Posterior cingulate gyrus (tissue), 11 donors: ENCODE measurements at regions not wholly inside any gene's neighbourhood (a gene's known extent, or its start where the extent isn't known, plus 50 kb on each side); places are given as distances from the start of the nearest gene placed in this dataset.
A peak's percentile ranks its signal among the peaks of the same experiment; 100 is the strongest.
"Not testable (repeated sequence)": the region's sequence is repeated elsewhere in the genome, so short reads cannot be mapped to it uniquely, and the experiment has no call there.

Experiments
- DNase-seq, 10 donors: peaks; one replicate each; pipeline versions ENCODE4 v3.0.0 to v3.0.0-alpha.2; 2020 to 2021; ENCODE audit warnings: mixed read lengths in 3 of 10
- intact Hi-C: fragments of 100-400 bp; cut with DNase I; formaldehyde crosslinking; loops from one replicate; pipeline ENCODE4 v1.15.1; 2023

DNA sequence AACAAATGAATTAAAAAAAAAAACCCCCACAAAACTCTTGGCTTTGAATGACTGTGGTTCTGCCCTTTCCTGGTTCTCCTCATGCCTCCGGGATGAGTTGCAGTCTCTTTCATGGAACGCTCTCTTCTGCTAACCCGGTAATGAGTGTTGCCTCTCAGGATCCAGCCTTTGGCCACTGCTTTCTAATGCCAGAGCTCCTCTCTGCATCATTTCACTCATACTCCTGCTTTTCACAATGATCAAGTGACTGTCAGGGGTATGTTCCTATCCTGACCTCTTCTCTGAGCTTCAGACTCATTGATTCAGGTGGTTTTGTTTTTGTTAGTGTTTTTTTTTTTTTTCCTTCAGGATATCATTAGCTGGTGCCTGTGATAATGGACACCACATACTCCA, 230.2 kb downstream of the OPA1 start:
- DNase-seq, intact Hi-C loops: not testable (repeated sequence)

DNA sequence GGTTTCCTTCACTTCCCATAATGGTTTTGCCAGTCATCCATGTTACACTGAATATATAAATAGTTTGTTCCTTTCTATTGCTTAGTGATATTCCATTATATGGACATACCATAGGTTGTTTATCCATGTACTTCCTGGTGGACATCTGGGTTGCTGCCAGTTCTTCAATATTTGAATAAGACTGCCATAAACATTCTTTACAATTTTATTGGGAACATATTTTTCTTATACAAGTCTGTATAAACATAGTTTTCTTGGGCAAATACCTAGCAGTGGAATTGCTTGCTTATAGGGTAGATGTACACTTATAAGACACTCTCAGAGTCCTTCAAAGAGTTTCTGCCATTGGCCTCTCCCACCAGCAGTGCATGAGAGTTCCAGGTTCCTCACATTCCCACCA, 231.4 kb downstream of the OPA1 start:
- no peak for DNase-seq
- intact Hi-C loops = no loop called here

DNA sequence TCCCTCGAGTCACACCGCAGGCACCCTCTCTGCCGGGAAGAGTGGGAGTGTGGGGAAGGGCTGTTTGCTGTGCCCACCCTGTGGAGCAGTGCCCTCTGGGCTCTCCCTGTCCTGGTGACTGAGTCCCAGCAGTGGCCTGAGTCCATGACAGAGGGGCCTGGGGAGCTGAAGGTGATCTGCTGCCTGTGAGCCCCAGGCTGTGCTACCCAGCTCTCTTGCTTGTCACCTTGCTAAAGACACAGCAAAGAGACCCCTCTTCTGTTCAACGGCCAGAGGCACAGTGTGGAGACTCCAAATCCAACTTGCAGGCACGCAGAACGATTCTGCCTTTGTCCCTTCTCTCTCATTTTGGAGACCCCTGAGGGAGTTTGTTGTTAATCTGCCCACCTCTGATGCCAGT, 232.6 kb downstream of the OPA1 start:
- intact Hi-C loops = no loop called here
- no peak for DNase-seq

DNA sequence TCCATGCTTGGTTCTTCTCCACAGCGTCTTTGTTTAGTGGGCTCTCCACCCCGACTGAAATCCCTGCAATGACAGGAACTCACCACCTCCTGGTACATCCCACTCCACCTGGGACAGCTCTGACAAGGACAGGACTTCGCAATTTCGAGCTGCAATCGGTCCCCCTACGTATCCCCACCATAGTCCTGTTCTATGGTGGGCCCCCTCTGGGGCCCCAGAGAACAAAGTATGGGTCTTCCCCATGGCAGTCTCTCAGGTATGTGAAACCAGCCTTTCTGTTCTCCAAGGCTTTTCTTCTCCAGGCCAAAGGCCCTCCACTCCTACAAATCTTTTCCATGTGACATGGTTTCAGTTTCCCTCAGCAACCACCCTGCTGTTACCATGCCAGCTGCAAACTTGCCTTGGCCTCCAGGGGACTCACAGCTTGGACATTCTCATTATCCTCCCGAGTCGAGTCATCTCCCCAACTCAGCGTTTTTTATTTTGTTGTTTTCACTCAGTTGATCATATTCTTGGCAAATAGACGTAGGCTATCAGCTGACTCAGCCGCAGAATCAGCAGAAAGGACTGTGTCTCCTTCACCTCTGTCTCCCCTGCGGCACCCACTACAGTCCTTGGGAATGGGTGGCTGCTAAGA, 233.3 kb downstream of the OPA1 start:
- no peak for DNase-seq
- intact Hi-C loops = no loop called here

DNA sequence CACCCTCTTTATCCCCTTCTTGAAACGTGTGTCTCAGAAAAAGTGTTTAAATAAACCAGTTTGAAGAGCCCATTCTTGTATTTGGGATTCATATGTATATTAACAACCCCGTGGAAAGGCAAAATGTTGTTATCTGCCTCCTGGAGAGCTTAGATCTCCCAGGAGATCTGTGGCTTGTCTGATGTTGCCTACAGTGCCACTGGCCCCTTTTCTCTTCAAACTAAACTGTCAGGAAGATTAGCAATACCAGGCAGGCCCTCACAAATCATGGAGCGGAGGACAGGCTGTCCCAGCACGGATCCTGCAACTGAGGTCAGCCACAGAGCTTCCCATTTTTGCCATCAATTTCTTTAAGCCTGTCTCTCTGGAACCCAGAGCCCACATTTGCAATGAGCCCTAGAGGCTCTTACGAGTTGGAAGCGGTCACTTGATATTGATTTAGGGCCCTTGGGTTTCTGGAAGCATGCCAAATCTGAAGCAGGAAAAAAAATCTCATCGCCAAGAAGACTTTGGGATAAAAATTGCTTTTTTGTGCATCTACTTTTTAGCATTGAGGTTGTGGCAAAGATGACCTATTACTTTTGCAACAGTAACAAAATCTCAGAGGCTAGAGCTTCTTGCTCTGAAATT, 234.1 kb downstream of the OPA1 start:
- intact Hi-C loops = no loop called here
- DNase-seq = no peak

DNA sequence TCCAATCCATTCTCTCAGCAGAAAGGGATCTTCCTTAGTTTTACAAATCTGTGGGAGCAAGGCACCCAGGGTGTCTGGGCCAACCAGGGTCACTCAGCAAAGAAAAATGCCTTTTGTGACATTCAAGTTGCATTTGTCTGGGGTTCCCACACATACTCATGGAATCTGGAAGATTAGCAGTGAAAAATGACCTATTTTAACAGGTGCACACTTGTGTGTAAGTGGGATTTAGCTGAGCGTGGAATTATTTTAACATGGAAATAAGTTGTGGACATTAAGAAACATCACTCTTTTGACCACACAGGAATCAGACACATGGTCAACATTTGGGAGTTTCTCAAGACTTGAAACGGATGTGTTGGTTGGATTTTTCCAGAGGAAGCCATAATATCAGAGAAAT, 234.9 kb downstream of the OPA1 start:
- intact Hi-C loops = no loop called here
- DNase-seq = no peak

DNA sequence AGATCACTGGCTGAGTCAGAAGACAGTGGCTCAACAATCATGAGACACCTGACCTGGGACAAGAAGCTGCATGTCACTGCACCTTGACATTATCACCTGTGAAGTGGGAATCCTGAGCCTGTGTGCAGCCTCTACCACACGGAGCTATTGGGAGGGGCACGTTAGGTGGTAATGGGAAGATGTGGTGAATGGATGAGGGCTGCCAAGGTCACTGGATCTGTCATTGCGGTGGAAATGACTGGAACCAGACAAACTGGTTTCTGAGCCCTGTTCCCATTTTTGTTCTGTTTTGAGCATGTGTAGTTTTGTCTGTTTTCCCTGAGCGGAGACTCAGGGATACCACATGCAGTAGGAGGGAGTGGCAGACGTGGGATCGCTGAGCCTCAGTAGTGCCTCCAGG, 235.5 kb downstream of the OPA1 start:
- no peak for DNase-seq
- intact Hi-C loops = no loop called here

DNA sequence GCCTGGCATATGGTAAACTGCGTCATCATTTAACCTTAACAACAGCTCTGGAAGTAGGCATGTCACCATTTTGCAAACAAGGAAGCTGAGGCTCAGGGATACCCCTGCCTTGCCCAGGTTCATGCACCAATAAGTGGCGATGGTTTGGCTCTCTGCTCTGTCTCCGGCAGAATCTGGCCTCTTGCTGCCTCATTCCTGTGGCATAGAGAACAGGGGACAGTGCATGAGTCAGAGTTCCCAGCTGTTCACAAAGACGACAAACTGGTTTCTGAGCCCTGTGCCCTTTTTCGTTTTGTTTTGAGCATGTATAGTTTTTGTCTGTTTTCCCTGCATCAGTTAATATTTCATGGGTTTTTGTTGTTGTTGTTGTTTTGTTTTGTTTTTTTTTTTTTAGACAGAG, 236.8 kb downstream of the OPA1 start:
- no peak for DNase-seq
- intact Hi-C loops = no loop called here

DNA sequence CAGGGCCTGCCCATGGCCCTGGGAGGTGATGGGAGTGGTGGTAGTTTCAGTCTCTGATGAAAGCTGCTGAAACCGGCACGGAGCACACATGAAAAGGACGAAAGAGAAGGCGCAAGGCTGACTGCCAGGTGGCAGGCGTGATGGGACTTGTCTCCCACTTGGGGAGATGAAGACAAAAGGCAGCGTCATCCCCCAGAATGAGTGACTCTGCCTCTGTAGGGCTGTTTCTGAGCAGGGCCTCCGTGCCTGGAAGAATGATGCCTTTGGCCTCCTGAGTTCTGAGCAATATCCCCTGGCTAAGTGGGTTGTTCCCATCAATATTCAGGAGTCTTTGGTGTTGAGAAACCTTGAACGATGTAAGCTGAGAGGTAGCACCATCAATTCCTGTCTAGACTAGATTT, 237.8 kb downstream of the OPA1 start:
- intact Hi-C loops = no loop called here
- DNase-seq = peak in 2 of 10 donors; percentile 17 to 47

DNA sequence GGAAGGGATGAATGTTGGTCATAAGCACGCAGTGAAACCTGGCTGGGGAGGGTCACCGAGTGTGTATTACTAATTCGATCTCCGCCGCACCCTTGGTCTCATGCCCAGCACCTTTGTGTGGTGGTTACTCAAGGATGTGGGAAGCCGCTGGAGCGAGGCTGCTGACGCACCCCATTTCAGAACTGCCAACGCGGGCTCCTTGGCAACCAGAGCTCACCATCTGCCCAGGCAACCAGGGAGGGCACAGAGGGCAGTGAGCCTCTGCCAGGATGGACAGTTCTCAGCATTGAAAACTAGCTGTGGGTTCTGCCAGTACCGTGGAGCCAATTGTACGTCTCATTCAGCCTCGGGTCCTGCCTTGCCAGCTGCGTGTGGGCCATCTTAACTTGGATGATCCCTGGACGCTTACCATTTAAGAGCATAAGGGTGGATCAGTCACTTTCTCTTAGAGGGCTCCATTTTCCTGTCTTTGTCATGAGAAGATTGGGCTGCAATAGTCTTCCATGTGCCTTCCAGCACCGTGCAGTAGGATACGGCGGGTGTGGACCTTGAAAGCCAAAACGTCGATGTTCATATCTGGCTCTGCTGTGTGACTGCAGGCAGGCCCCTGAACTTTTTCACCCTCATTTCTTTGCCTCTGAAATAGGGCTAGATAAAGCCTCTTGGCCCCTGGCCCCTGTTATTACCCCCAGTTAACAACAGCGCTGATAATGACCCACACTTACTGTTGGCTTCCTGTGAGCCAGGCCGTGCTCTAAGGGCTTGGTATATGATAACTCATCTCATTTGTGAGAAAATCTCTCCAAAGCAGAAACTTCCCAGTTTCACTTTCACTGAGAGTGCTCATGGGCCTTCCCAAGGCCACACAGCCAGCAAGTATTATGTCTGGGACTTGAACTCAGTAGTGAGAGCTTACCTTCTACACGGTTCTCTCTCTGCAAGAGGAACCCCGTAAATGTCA, 238.8 kb downstream of the OPA1 start:
- peak in 9 of 10 donors; percentile 19 to 94 (median 60) for DNase-seq
- intact Hi-C loops = no loop called here

DNA sequence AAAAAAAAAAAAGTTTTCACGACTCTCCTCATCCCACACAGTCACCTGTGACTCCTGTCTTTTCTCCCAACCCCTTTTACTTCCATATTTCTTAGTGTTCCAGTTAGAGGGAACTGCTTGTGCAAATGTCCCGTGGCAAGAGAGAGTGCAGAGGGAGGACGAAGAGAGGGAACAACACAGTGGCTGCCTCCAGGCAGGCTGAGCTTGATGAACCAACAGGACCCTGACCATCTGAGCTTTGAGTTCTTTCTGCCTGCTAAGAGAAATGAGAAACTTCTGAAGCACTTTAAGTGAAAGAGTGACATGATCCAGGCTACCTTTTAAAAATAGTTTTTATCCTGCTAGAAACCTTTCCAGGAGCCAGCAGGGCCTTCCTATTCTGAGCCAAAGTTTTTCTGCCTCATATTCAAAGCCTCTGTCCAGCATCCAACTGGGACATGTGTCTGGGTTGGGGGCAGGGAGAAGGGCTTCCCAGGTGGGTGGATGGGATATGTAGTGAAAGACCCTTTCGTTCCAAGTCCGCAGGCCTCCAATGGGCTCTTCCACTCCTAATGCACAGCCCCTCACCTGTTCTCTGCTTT, 239.9 kb downstream of the OPA1 start:
- intact Hi-C loops = no loop called here
- no peak for DNase-seq

DNA sequence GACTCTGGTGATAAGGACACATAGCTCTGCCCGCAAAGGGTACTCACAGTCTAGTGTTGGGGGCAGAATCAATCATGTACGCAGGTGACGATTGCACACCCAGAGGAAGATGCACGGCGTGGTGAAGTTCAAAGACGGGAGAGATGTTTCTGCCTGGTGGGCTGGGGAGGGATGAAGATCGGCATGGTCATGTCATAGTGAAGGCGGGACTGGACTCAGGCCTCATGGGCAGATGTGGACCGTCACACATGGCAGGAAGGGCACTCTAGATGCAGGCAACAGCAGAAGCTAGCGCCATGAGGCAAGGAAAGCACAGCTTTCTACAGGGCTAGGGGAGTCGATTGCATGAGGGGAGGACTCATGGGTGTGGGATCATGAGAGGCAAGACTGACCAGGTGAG, 240.6 kb downstream of the OPA1 start:
- no peak for DNase-seq
- intact Hi-C loops = no loop called here

DNA sequence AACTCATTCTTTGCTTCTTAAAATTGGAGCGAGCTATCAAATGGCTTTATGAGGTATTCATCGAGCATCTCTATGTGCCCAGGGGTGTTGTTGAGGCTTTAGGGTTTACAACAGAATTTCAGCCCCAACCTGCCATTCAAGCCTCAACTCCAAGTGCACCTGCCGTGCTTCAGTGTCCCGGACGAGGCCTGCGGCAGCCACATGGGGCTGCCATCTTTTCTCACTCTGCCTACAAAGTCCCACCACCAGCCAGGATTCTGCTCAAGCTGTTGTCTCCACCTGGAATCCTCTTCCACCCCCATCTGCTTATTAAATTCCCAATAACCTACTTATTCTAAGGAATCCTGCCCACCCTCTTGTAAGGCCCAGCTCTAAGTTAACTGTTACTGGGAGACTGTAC, 242.4 kb downstream of the OPA1 start:
- DNase-seq = peak in 1 of 10 donors; percentile 43

DNA sequence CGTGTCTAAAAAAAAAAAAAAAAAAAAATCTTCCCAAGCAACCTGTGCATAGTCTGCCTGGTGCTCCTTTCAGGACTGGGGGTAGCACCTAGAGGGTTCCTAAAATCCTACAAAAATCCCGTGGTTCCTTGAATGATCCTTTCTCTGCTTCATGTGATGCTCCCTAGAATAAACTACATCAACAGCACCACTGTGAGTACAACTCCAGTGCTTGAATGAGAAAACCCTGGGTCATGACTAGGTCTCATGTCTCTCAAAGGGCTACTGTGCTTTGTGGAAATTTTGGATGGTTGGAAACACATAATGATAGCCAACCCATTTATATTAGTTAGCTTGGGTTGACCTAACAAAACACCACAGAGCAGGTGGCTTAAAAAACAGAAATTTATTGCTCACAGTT, 243.5 kb downstream of the OPA1 start:
- intact Hi-C loops = no loop called here
- DNase-seq = no peak

More for the DNA sequence above, 242.4 kb downstream of the OPA1 start:
- intact Hi-C loops = no loop called here

DNA sequence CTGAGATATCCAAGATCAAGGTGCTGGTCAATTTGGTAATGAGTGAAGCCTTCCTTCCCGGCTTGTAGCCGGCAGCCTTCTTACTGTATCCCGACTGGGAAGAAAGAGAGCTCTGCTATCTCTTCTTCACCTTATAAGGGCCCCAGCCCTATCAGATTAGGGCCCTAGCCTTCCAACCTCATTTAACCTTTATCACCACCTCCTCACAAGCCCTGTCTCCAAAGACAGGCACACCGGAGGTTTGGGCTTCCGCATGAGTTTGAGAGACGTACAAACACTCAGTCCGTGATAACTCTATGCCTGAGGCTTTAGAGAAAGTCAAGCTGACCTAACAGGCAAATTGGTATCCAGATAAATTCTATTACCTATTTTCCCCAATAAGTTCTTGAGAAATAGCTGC, 243.9 kb downstream of the OPA1 start:
- DNase-seq = no peak
- intact Hi-C loops = no loop called here

DNA sequence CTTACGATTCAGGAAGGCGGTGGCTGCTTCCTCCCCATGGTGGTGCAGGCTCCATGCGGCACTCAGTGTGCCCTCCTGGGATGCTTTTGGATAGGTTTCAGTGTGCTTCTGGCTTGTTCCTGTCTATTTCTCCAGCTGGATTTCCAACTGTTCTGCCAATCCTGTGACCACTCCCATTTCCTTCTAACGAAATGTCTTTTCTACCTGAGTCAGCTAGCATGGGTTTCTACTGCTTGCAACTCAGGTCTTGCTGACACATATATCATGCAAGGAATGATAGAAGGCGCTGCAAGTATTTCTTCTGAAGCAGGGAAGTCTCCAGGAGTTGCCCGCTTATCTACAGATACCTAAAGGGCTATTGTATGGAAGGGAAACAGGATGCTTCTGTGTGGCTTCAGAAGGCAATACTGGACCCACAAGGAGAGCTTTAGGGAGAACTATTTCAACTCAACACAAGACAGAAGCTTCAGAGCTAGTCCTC, 244.4 kb downstream of the OPA1 start:
- no peak for DNase-seq
- intact Hi-C loops = no loop called here

DNA sequence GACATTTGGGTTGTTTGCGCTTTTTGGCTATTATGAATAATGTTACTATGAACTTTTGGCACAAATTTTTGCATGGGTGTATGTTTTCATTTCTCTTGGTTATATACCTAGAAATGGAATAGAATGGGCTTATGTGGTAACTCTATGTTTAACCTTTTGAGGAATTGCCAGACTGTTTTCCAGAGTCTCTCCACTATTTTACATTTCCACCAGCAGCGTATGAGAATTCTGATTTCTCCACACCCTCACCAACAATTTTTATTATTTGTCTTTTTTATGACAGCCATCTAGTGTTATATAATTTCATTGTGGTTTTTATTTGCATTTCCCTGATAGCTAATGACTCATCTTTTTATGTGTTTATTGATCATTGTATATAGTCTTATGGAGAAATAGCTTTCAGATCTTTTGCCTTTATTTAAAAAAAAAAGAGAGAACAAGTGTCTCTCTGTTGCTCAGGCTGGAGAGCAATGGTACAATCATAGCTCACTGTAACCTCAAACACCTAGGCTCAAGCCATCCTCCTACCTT, 247.2 kb downstream of the OPA1 start:
- no peak for DNase-seq
- intact Hi-C loops = no loop called here

DNA sequence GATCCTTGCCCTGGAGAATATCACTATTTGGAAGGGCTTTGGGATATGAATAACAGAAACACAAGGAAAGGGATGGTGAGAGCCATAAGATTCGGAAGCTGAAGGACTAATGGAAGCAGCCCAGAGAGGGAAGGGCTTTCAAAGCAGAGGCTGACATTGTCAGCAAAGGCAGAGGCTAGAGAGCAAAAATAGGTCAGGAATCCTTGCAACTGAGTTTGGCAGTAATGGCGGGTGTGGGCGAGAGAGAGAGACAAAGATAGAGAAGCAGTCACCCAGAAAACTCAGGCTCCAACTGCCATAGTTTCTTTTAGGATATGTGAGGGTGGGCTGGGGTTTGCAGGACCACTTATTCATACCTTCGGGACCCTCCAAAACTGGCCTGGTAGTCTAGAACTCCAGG, 248.6 kb downstream of the OPA1 start:
- no peak for DNase-seq
- intact Hi-C loops = no loop called here

DNA sequence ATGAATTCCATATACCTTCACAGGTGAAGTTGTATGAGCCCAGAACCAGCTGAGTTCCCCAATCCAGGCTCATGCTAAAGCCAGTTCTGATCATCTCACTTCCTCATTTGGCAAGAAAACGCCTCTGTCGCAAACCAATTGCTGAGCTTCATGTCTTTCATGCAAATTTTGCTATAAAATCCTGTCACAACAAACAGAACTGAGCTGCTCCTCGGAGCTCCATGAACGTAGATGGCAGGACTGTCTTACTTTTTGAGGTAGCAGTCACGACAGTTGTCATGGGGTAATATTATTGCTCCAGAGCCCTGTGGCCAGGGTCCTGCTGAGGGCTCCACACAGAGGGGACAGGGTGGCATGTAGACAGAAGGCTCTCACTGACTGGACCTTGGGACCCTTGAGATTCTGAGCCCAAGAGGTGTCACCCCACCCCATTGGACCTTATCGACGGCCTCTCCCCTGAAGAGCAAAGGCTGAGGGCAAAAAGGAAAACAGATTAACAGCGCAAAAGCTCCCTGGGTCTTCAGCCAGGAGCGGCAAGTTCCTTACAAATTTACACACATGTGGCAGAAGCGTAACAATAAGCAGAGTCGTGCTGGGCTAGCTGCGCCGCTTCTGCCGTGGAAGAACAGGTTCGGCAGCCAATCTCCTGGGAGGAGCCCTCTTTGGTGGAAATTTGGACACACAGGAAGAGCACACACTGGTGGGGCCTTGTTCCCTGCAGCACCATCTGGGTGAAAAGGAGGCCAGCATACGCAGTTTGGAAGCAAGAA, 249.2 kb downstream of the OPA1 start:
- intact Hi-C loops = no loop called here
- no peak for DNase-seq

DNA sequence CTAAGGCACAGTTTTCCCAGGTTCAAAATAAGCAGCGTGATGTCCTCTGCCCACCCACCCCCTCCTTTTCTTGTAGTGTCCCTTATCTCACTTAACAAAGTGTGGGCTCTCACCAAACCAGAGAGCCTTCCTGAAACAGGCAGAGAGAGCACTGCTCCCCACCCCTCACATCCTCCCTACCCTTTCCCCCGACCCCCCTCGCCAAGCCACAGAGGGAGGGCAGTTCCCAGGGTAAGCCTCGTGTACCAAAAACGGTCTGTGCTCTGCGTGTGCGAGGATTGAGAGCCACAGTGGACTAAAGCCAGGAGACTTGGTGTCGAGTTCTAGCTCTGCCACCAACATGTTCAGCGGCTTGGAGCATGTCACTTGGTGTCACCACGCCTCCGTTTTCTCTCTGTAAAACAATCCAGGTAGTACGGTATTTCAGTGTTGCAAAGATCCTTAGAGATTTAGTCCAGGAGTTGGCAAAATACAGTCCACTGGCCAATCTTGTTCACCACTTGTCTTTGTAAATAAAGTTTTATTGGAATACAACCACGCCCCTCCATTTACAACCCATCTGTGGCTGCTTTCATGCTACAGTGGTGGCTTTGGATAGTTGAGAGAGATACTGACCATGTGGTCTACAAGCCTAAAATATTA, 249.9 kb downstream of the OPA1 start:
- DNase-seq = no peak
- intact Hi-C loops = no loop called here
